Skeletal muscle cell (primary cell): ENCODE measurements at regions not wholly inside any gene's neighbourhood (a gene's known extent, or its start where the extent isn't known, plus 50 kb on each side); places are given as distances from the start of the nearest gene placed in this dataset.
"Not testable (repeated sequence)": the region's sequence is repeated elsewhere in the genome, so short reads cannot be mapped to it uniquely, and the experiment has no call there.

ENCODE experiments used
- DNase-seq: peaks from one replicate; pipeline ENCODE4 v3.0.0-alpha.2; 2010; ENCODE audit warnings: low read depth
- H3K4me3 ChIP-seq: 2 replicates; pipeline ENCODE4 v1.5.1; 2011; ENCODE audit warnings: low read depth, mild to moderate bottlenecking, control low read depth, low read length, moderate library complexity

GRCh38 chr5:19142713-19143414 lies 845.1 kb downstream of the CDH18 start:
- H3K4me3 ChIP-seq, DNase-seq: not testable (repeated sequence)

GRCh38 chr5:19143935-19144334 lies 844.1 kb downstream of the CDH18 start:
- H3K4me3 ChIP-seq: no peak overlapping the region
- no peak for DNase-seq

GRCh38 chr5:19169426-19169825 lies 818.6 kb downstream of the CDH18 start:
- DNase-seq: no peak
- no peak overlapping the region for H3K4me3 ChIP-seq

DNA sequence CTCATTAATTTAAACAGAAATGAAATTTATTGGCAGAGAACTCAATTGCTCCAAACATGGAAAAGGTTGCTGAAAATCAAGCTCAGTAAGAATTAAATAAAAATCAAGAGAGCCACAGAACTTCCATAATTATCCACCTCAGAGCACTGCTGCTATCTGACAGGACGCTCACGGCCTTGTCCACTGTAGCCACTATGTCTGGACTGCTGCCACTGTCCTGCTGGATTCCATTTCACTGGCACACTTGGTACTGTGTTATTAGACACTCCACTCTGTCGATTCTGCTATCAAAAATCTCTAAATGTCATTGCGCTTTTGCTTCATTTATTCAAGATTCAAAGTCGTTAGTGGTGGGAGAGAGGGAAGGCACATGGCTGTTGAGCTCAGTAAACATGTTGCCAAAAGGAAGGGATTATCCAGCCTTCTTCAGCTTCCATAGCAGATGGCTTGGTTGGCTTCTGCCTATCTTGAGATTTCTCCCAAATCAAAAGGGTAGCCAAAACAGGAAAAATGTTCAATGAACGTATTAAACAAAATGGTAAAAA lies 815.0 kb downstream of the CDH18 start:
- no peak for DNase-seq
- no peak overlapping the region for H3K4me3 ChIP-seq

- no peak for DNase-seq
- no peak overlapping the region for H3K4me3 ChIP-seq
Measured at GRCh38 chr5:19175776-19176570, 812.0 kb downstream of the CDH18 start.

GRCh38 chr5:19179571-19179970 lies 808.4 kb downstream of the CDH18 start:
- H3K4me3 ChIP-seq: no peak overlapping the region
- no peak for DNase-seq

DNA sequence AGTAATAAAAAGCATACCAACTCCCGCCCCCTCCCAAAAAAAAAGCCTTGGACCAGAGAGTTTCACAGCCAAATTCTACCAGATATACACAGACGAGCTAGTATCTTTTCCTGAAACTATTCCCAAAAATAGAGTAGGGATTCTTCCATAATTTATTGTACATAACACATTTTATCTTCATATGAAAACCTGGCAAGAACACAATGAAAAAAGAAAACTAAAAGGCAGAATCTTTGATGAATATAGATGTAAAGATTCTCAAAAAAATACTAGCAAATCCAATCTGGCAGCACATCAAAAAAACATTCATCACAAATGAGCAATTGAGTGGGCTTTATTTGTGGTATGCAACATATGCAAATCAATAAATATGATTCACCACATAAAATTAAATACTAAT lies 798.8 kb downstream of the CDH18 start:
- no peak overlapping the region for H3K4me3 ChIP-seq
- no peak for DNase-seq

DNA sequence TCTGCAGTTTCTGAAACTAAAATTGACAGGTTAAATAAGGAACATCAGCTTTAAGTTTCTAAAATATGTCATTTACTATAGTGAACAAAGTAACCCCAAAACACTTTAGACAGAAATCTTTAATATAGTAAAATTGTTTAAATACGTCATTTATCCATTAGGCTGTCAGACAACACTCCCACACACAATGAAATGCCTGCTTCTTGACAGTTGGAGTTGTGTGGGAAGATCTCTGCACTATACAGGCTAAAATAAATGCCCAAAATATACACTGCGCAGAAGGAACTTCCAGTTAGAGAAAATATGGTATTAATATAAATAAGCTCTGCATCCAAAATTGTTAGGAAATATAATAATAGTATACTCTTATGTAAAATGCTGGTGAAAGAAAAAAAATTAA lies 794.4 kb downstream of the CDH18 start:
- DNase-seq: no peak
- no peak overlapping the region for H3K4me3 ChIP-seq

GRCh38 chr5:19196631-19197030 lies 791.4 kb downstream of the CDH18 start:
- no peak for DNase-seq
- no peak overlapping the region for H3K4me3 ChIP-seq

GRCh38 chr5:19200251-19200650 lies 787.7 kb downstream of the CDH18 start:
- no peak for DNase-seq
- no peak overlapping the region for H3K4me3 ChIP-seq

DNA sequence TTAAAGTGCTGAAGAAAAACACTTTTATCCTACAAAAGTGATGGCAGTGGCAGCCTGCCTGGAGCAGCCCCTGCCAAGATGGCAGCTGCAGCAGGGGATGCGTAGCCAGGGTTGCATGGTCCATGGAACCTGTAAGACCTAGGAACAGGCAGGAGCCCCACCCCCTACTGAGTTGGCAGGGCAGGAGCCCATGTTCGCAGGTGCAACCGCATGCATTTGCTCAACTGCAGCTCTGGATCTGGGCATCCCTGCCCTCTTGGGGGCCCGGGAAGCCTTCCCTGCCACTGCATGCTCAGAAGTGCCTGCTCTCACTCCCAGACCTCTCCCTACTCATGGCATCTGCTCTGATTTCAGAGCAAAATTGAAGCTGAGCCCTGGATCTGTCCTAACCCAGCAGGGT lies 779.6 kb downstream of the CDH18 start:
- no peak for DNase-seq
- no peak overlapping the region for H3K4me3 ChIP-seq

- H3K4me3 ChIP-seq: no peak overlapping the region
- no peak for DNase-seq
Measured at GRCh38 chr5:19210886-19211285, 777.1 kb downstream of the CDH18 start.

- DNase-seq: no peak
- H3K4me3 ChIP-seq: no peak overlapping the region
Measured at GRCh38 chr5:19229179-19229835, 758.7 kb downstream of the CDH18 start.

- no peak overlapping the region for H3K4me3 ChIP-seq
- no peak for DNase-seq
Measured at GRCh38 chr5:19233573-19233972, 754.4 kb downstream of the CDH18 start.

DNA sequence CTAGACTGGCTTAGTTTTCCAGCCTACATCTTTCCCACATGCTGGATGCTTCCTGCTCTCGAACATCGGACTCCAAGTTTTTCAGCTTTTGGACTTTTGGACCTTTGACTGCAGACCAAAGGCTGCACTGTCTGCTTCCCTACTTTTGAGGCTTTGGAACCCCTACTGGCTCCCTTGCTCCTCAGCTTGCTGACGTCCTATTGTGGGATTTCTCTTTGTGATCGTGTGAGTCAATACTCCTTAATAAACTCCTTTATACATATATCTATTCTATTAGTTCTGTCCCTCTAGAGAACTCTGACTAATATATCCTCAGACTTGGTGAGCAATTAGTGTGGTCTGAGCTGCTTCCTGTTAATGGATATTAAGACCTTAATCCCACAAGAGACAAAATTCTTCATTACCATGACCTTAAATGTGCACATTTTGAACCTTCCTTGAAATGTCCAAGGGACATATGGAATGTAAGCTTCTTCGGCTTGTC lies 752.9 kb downstream of the CDH18 start:
- DNase-seq: peak; percentile 3

DNA sequence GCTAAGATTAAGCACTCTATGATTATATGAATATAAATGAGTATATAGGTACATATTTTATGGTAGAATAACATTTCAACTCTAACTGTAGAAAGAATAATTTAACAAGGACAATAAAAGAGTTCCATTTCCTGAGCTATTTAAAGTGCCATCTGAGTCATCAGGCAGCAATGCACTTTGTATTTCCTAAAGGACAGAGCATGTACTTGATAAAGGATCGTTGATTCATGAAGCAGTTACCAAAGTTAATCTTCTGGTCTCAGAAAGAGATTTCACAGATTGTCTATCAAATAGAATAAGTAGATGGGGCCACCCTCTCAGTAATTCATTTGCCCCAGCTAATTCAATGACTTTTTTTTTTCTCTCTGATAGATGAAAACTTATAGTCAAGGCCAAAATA lies 747.8 kb downstream of the CDH18 start:
- DNase-seq: peak; percentile 31
- no peak overlapping the region for H3K4me3 ChIP-seq

More for the DNA sequence above, 752.9 kb downstream of the CDH18 start:
- no peak overlapping the region for H3K4me3 ChIP-seq

GRCh38 chr5:19241690-19242089 lies 746.3 kb downstream of the CDH18 start:
- DNase-seq: no peak
- H3K4me3 ChIP-seq: no peak overlapping the region

GRCh38 chr5:19246191-19246590 lies 741.8 kb downstream of the CDH18 start:
- H3K4me3 ChIP-seq, DNase-seq: not testable (repeated sequence)

DNA sequence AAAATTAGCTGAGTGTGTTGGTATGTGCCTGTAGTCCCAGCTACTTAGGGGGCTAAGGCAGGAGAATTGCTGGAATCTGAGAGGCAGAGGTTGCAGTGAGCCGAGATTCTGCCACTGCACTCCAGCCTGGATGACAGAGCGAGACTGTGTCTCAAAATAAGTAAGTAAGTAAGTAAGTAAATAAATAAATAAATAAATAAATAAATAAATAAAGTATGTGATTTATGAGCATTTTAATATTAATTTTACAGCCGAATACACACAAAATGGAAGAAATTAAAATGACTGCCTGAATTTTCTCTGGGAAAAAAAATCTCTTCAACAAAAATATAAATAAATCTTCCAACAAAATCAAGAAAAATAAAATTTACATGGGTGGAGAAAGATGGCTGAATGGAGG lies 740.7 kb downstream of the CDH18 start:
- no peak overlapping the region for H3K4me3 ChIP-seq
- no peak for DNase-seq

DNA sequence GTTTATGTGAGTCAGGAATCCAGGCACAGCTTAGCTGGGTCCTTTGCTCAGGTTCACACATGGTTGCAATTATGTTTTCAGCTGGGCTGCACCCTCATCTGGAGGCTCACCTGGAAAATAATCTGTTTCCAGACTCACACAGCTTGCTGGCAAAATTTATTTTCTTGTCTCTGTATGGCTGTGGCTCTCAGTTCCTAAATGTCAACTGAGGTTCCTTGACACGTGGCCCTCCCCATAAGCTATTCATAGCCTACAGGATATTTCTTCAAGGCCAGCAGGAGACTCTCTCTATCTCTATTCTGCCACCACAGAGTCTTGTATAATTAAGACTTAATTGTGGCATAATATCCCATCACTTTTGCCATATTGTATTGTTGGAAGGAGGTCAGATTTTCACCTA lies 732.0 kb downstream of the CDH18 start:
- no peak overlapping the region for H3K4me3 ChIP-seq
- no peak for DNase-seq
